Lower lobe of right lung (tissue), 2 donors: ENCODE measurements at regions not wholly inside any gene's neighbourhood (a gene's known extent, or its start where the extent isn't known, plus 50 kb on each side); places are given as distances from the start of the nearest gene placed in this dataset.
A peak's percentile ranks its signal among the peaks of the same experiment; 100 is the strongest.

Experiments used
- ATAC-seq, 2 donors: fragments of 200-7000 bp; cut with Tn5 transposase; one replicate each; pipeline ENCODE4 v1.9.1; 2020 to 2022; ENCODE audit warnings: mild to moderate bottlenecking in 2 of 2, moderate library complexity in 2 of 2
- DNase-seq: peaks from one replicate; pipeline ENCODE4 v3.0.0-alpha.2; 2020
- H3K27ac ChIP-seq: fragments of 200-600 bp; one replicate; pipeline ENCODE4 v1.8.0; 2022
- H3K27me3 ChIP-seq: fragments of 200-600 bp; one replicate; pipeline ENCODE4 v1.8.0; 2022; ENCODE audit warnings: low read depth
- H3K36me3 ChIP-seq: fragments of 200-600 bp; one replicate; pipeline ENCODE4 v1.8.0; 2022; ENCODE audit warnings: mild to moderate bottlenecking
- H3K4me1 ChIP-seq: fragments of 200-600 bp; one replicate; pipeline ENCODE4 v1.8.0; 2022
- H3K4me3 ChIP-seq: fragments of 200-600 bp; one replicate; pipeline ENCODE4 v1.8.0; 2022; ENCODE audit warnings: mild to moderate bottlenecking
- H3K9me3 ChIP-seq: fragments of 200-600 bp; one replicate; pipeline ENCODE4 v1.8.0; 2022
- intact Hi-C: fragments of 100-400 bp; cut with DNase I; formaldehyde crosslinking; loops from one replicate; pipeline ENCODE4 v1.11.0; 2022
- TF ChIP-seq, protein P1 (sequence below): fragments of 200-600 bp; IDR thresholded peaks from one replicate; pipeline ENCODE4 v1.8.0; 2022; ENCODE audit warnings: antibody characterized with exemption, mild to moderate bottlenecking
- donor health status: DM: no; HTN: yes; CAD: no; lungs with severe emphysema.

DNA sequence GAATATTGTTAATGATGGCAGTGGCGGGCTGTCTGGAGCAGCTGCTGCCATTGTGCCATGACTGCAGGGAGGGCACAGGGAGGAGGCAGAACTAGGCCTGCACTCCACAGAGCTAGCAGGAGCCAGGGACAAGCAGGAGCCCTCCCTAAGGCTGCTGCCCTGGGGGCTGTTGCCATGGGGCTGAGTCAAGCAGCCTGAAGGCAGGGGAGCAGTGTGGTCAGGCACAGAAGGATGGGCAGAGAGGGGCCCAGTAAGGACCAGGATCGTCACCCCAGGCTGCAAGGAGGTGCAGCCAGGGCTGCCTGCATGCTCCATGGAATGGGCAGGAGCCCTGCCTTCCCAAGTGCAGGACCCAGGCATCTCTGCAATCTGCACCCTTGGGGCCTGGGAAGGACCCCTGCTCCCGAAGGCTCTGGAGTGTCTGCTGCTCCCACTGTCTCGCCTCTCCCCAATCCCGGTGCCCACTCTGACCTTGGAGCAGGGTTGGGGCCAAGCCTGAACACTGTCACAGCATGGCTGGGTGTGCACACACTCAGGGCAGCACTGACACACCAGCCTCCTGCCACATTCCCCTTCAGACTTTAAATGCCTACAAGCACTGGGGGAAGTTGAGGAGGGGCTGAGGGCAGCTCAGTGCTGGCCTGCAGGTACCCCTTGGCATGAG is 98.3 kb upstream of the GALNTL6 start:
- DNase-seq (no peak), ATAC-seq (peak; percentile 21 to 40)
- H3K36me3 ChIP-seq = no peaks in the 10 kb centered on the region
- no peaks in the 10 kb centered on the region for H3K9me3 ChIP-seq
- no peaks in the 10 kb centered on the region for H3K27me3 ChIP-seq
- no peak overlapping the region for H3K27ac ChIP-seq
- no peaks in the 10 kb centered on the region for H3K4me1 ChIP-seq
- H3K4me3 ChIP-seq = no peak overlapping the region
- TF ChIP-seq, protein P1, sequence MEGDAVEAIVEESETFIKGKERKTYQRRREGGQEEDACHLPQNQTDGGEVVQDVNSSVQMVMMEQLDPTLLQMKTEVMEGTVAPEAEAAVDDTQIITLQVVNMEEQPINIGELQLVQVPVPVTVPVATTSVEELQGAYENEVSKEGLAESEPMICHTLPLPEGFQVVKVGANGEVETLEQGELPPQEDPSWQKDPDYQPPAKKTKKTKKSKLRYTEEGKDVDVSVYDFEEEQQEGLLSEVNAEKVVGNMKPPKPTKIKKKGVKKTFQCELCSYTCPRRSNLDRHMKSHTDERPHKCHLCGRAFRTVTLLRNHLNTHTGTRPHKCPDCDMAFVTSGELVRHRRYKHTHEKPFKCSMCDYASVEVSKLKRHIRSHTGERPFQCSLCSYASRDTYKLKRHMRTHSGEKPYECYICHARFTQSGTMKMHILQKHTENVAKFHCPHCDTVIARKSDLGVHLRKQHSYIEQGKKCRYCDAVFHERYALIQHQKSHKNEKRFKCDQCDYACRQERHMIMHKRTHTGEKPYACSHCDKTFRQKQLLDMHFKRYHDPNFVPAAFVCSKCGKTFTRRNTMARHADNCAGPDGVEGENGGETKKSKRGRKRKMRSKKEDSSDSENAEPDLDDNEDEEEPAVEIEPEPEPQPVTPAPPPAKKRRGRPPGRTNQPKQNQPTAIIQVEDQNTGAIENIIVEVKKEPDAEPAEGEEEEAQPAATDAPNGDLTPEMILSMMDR = no peak
- intact Hi-C loops = no loop called here

DNA sequence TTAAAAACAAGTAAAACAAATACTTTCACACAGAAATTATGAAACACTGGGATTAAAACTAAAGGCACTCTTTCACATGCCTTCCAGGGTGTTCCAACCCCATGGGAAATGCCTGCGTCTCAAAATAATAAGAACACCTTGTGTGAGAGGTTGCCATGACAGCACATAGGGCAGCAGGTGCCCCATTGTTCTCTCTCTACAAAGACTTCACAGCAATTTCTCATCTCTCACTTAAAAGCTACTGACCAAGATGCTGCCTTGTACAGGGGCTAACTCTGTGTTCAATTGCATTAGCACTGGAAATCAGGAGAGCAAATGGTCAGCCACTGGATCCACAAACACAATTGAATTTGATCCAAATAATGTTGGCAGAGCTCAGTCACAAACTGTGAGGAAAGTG is 102.5 kb upstream of the GALNTL6 start:
- no peaks in the 10 kb centered on the region for H3K4me1 ChIP-seq
- ATAC-seq (no peak), DNase-seq (no peak)
- H3K4me3 ChIP-seq = no peak overlapping the region
- no peak overlapping the region for H3K27ac ChIP-seq
- no peaks in the 10 kb centered on the region for H3K9me3 ChIP-seq
- no peaks in the 10 kb centered on the region for H3K36me3 ChIP-seq
- TF ChIP-seq, protein P1 = no peak
- intact Hi-C loops = no loop called here
- H3K27me3 ChIP-seq = no peaks in the 10 kb centered on the region

DNA sequence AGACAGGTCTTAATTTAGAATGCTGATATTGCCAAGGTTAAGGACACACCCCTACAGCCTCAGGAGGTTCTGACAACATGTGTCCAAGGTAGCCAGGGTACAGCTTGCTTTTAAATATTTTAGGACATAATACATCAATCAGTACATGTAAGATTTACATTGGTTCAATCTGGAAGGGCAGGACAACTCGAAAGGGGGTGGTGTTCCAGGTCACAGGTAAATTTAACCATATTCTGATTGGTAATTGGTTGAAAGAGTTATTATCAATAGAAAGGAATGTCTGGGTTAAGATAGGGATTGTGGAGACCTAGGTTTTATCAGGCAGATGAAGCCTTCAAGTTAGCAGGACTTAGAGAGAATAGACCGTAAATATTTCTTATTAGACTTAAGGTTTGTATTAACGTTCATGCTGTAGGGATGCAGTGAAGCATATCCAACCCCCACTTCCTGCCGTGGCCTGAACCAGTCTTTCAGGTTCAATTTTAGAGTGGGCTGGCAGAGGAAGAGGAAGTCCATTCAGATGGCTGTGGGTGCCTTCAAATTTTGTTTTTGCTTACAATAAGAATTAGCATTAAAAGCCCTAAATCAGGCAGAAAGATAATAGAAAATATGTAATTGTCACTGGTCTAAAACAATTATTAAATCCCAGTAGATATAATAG is 136.5 kb upstream of the GALNTL6 start:
- Histone ChIP-seq H3K9me3 (no peaks in the 10 kb centered on the region), H3K4me1 (no peaks in the 10 kb centered on the region), H3K27ac (no peak overlapping the region), H3K4me3 (no peak overlapping the region), H3K27me3 (no peaks in the 10 kb centered on the region), H3K36me3 (no peaks in the 10 kb centered on the region)
- DNase-seq (no peak), ATAC-seq (no peak)
- TF ChIP-seq, protein P1 = no peak
- intact Hi-C loops = no loop called here

DNA sequence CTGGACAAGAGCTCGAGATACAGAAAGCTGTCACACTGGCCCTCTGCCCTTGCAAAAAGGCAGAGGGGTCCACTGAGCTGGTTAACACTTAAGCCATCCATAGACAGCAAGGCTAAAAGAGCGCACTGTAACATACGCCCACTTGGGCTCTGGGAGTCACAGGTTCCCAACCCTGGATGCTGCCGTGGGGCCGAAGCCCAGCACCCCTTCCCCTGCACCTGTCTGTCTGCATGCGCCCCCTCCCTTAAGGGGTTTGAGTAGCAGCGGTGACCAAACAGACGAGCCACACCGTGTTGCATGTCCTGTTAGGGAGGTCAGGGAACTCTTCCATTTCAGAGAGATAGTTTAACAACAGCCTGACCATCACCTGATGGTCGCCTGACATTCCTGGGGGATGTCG is 138.4 kb upstream of the GALNTL6 start:
- no peak for ATAC-seq
- TF ChIP-seq, protein P1 = no peak
- Histone ChIP-seq H3K4me3 (no peak overlapping the region), H3K36me3 (no peaks in the 10 kb centered on the region), H3K9me3 (no peaks in the 10 kb centered on the region), H3K4me1 (no peaks in the 10 kb centered on the region), H3K27me3 (no peaks in the 10 kb centered on the region), H3K27ac (no peak overlapping the region)
- intact Hi-C loops = no loop called here
- DNase-seq = no peak

DNA sequence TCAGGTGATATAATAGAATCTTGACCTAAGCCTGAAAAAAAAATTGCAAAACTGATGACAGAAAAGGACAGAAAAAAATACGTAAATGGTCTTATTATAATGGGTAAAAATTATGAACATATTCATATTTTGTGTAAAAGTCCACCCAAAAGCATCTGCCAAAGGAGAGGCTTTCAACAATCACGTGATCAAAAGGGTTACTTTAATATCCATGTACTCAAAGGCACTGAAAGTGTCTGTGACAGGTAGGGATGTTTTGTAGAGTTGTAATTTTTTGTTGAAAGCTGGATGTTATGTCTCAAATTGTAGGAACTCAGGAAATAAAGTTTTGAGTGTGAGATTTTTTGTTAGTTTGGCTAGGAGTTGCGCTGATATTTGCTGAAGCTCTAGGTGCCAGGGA is 144.8 kb upstream of the GALNTL6 start:
- H3K27me3 ChIP-seq = no peaks in the 10 kb centered on the region
- intact Hi-C loops = no loop called here
- H3K27ac ChIP-seq = no peak overlapping the region
- ATAC-seq (no peak), DNase-seq (no peak)
- no peak overlapping the region for H3K4me3 ChIP-seq
- H3K9me3 ChIP-seq = no peaks in the 10 kb centered on the region
- H3K4me1 ChIP-seq = no peaks in the 10 kb centered on the region
- TF ChIP-seq, protein P1 = no peak
- H3K36me3 ChIP-seq = no peaks in the 10 kb centered on the region
